DND-41 (cell line): ENCODE measurements at regions not wholly inside any gene's neighbourhood (a gene's known extent, or its start where the extent isn't known, plus 50 kb on each side); places are given as distances from the start of the nearest gene placed in this dataset.

ENCODE experiments used
- CTCF ChIP-seq: IDR thresholded peaks from 2 replicates; pipeline ENCODE4 v1.5.1; 2012; ENCODE audit warnings: borderline replicate concordance, low read length, moderate library complexity, mild to moderate bottlenecking; ENCODE audit not compliant: poor library complexity, severe bottlenecking; ENCODE audit errors: extremely low read depth
- EZH2 ChIP-seq: IDR thresholded peaks from 3 replicates; pipeline ENCODE4 v1.6.1; 2012; ENCODE audit warnings: borderline replicate concordance, low read depth, mild to moderate bottlenecking, moderate library complexity, low read length, inconsistent platforms; ENCODE audit not compliant: severe bottlenecking

- TF ChIP-seq CTCF (no peak), EZH2 (no peak)
Observed at GRCh38 chr4:175378372-175378771, 433.7 kb downstream of the GPM6A start.
